Activated CD4-positive, alpha-beta memory T cell treated with anti-CD3 and anti-CD28 coated beads, Interleukin-2, amount 10 ng/mL, durations not matched to agents 7 days and 5 days (primary cell): ENCODE measurements at regions not wholly inside any gene's neighbourhood (a gene's known extent, or its start where the extent isn't known, plus 50 kb on each side); places are given as distances from the start of the nearest gene placed in this dataset.

Experiments
- CTCF ChIA-PET: fragments of 350-600 bp; sonication (Branson Sonifier 250); formaldehyde crosslinking; loops from one replicate; lab custom pipeline; 2021; ENCODE audit warnings: antibody characterized with exemption, inconsistent platforms; lab: Charles Lee
- POLR2A ChIA-PET: fragments of 350-600 bp; sonication (Branson Sonifier 250); formaldehyde crosslinking; loops from one replicate; lab custom pipeline; 2021; ENCODE audit warnings: antibody characterized with exemption; lab: Charles Lee
- DNase-seq: peaks from one replicate; pipeline ENCODE4 v3.0.0-alpha.2; 2020
- H3K27ac Mint-ChIP-seq: one replicate; pipeline ENCODE4 v1.8.0; 2021; ENCODE audit warnings: mild to moderate bottlenecking, mixed read lengths
- H3K27me3 Mint-ChIP-seq: one replicate; pipeline ENCODE4 v1.8.0; 2021; ENCODE audit warnings: mixed read lengths
- H3K36me3 Mint-ChIP-seq: one replicate; pipeline ENCODE4 v1.8.0; 2021; ENCODE audit warnings: low read depth, mixed read lengths
- H3K4me1 Mint-ChIP-seq: one replicate; pipeline ENCODE4 v1.8.0; 2021; ENCODE audit warnings: mixed read lengths
- H3K4me3 Mint-ChIP-seq: one replicate; pipeline ENCODE4 v1.8.0; 2021; ENCODE audit warnings: mild to moderate bottlenecking, mixed read lengths
- H3K9me3 Mint-ChIP-seq: one replicate; pipeline ENCODE4 v1.8.0; 2021; ENCODE audit warnings: mixed read lengths

DNA sequence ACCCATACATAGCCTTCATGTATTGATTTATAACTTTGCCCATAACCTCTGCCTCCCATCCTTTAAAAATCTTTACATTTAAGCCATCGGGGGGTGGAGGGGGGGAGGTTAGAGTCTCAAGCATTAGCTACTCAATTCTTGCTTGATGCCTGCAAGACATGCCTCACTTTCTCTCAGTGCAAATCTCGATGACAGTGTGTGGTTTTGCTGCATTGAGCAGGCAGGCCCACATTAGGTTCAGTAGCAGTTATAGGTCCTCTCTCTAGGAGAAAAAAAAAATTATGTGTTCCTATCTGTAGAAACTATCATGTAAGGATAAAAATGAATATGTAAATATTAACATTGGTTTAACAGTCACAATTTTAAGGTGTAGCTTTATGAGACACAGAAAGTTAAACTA, 314.0 kb upstream of the ANO3 start:
- no peaks in the 10 kb centered on the region for H3K9me3 Mint-ChIP-seq
- no peak overlapping the region for H3K27ac Mint-ChIP-seq
- no peaks in the 10 kb centered on the region for H3K36me3 Mint-ChIP-seq
- POLR2A ChIA-PET: no interaction called here
- H3K4me3 Mint-ChIP-seq: no peak overlapping the region
- H3K27me3 Mint-ChIP-seq: no peaks in the 10 kb centered on the region
- H3K4me1 Mint-ChIP-seq: no peaks in the 10 kb centered on the region
- DNase-seq: no peak
- CTCF ChIA-PET: no interaction called here

DNA sequence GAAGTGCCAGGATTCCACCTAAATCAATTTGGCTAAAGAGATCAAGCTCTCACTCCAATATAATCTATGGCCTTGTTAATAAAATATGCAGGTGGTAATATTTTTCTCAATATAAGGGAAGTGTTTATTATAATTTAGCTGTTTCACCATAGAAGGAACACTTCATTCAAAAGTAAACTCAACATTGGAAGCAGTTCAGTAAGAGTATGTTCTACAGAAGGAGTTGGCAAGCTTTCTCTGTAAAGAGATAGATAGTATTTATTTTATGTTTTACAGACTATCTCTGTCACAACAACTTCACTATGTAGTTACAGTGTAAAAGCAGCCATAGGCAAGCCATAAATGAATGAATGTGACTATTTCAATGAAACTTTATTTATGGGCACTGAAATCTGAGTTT, 313.6 kb upstream of the ANO3 start:
- H3K4me1 Mint-ChIP-seq: no peaks in the 10 kb centered on the region
- no peaks in the 10 kb centered on the region for H3K9me3 Mint-ChIP-seq
- POLR2A ChIA-PET: no interaction called here
- no peaks in the 10 kb centered on the region for H3K36me3 Mint-ChIP-seq
- CTCF ChIA-PET: no interaction called here
- H3K27ac Mint-ChIP-seq: no peak overlapping the region
- no peak overlapping the region for H3K4me3 Mint-ChIP-seq
- H3K27me3 Mint-ChIP-seq: no peaks in the 10 kb centered on the region
- no peak for DNase-seq

DNA sequence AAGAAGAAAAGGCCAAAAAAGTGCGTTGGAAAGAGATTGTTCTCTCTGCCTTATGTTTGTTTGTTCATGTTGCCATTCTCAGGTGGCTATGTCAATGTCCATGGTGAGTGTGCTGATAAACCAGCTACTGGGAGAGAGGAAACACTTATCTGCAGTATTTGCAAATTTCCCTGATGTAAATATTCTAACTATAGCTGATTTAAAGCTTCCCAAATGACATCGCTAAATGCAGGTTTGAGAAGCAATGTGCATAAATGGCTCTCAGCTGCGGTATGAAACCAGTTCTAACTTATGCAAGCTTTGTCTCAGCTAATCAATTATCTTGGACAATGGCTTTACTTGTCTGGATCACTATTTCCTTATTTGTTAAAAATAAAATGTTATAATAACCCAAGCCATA, 312.5 kb upstream of the ANO3 start:
- no peak overlapping the region for H3K4me3 Mint-ChIP-seq
- ChIA-PET CTCF (no interaction called here), POLR2A (no interaction called here)
- no peaks in the 10 kb centered on the region for H3K4me1 Mint-ChIP-seq
- peaks cover 1% of the 10 kb centered on the region for H3K9me3 Mint-ChIP-seq
- no peaks in the 10 kb centered on the region for H3K36me3 Mint-ChIP-seq
- no peak for DNase-seq
- no peak overlapping the region for H3K27ac Mint-ChIP-seq
- no peaks in the 10 kb centered on the region for H3K27me3 Mint-ChIP-seq

GRCh38 chr11:26021017-26021416, 310.9 kb upstream of the ANO3 start:
- ChIA-PET POLR2A (no interaction called here), CTCF (no interaction called here)
- peaks cover 2% of the 10 kb centered on the region for H3K9me3 Mint-ChIP-seq
- H3K4me3 Mint-ChIP-seq: no peak overlapping the region
- no peak for DNase-seq
- H3K36me3 Mint-ChIP-seq: no peaks in the 10 kb centered on the region
- H3K27me3 Mint-ChIP-seq: no peaks in the 10 kb centered on the region
- no peaks in the 10 kb centered on the region for H3K4me1 Mint-ChIP-seq
- H3K27ac Mint-ChIP-seq: no peak overlapping the region

GRCh38 chr11:26023057-26023456, 308.9 kb upstream of the ANO3 start:
- POLR2A ChIA-PET: no interaction called here
- no peak overlapping the region for H3K4me3 Mint-ChIP-seq
- H3K4me1 Mint-ChIP-seq: no peaks in the 10 kb centered on the region
- H3K27ac Mint-ChIP-seq: no peak overlapping the region
- DNase-seq: no peak
- no peaks in the 10 kb centered on the region for H3K36me3 Mint-ChIP-seq
- peaks cover 2% of the 10 kb centered on the region for H3K9me3 Mint-ChIP-seq
- H3K27me3 Mint-ChIP-seq: no peaks in the 10 kb centered on the region
- CTCF ChIA-PET: no interaction called here

DNA sequence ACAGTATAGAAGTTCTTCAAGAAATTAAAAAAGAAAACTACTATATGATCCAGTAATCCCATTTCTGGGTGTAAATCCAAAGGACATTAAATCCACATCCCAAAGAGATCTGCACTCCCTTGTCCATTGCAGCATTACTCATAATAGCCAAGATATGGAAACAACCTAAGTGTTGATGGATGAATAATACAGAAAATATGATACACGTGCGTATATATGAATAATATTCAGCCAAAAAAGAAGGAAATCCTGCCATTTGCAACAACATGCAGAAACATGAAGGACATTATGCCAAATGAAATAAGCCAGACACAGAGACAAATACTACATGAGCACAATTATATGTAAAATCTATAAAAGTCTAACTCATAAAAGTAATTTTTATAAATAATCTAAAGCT, 306.3 kb upstream of the ANO3 start:
- H3K36me3 Mint-ChIP-seq: no peaks in the 10 kb centered on the region
- ChIA-PET POLR2A (no interaction called here), CTCF (no interaction called here)
- no peak overlapping the region for H3K27ac Mint-ChIP-seq
- no peaks in the 10 kb centered on the region for H3K27me3 Mint-ChIP-seq
- peaks cover 5% of the 10 kb centered on the region for H3K9me3 Mint-ChIP-seq
- DNase-seq: no peak
- no peak overlapping the region for H3K4me3 Mint-ChIP-seq
- H3K4me1 Mint-ChIP-seq: no peaks in the 10 kb centered on the region

GRCh38 chr11:26026078-26026477, 305.9 kb upstream of the ANO3 start:
- H3K4me3 Mint-ChIP-seq: no peak overlapping the region
- POLR2A ChIA-PET: no interaction called here
- no peak for DNase-seq
- H3K27me3 Mint-ChIP-seq: no peaks in the 10 kb centered on the region
- no peaks in the 10 kb centered on the region for H3K36me3 Mint-ChIP-seq
- no peaks in the 10 kb centered on the region for H3K4me1 Mint-ChIP-seq
- CTCF ChIA-PET: no interaction called here
- H3K9me3 Mint-ChIP-seq: peaks cover 5% of the 10 kb centered on the region
- H3K27ac Mint-ChIP-seq: no peak overlapping the region

DNA sequence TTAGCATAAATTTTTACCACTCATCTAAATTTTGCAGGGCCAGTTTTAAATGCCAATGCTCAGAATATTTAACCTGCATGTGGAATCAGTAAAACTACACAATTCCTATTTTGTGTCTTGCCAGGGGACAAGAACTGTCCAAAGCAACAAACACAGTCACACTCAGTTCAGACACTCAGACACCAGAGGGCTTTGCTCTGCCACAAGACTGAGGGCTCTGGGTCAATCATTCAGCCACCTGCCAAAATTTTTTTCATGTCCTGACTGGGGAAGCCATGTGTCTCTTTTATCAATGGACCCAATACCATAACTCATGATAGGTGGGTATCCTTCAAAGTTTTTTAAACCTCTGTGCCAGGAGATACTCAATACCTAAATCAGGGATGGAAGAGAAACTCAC, 304.0 kb upstream of the ANO3 start:
- Mint-ChIP-seq H3K4me1 (no peaks in the 10 kb centered on the region), H3K27me3 (no peaks in the 10 kb centered on the region), H3K9me3 (peaks cover 5% of the 10 kb centered on the region), H3K36me3 (no peaks in the 10 kb centered on the region), H3K4me3 (no peak overlapping the region), H3K27ac (no peak overlapping the region)
- ChIA-PET POLR2A (no interaction called here), CTCF (no interaction called here)
- DNase-seq: no peak

DNA sequence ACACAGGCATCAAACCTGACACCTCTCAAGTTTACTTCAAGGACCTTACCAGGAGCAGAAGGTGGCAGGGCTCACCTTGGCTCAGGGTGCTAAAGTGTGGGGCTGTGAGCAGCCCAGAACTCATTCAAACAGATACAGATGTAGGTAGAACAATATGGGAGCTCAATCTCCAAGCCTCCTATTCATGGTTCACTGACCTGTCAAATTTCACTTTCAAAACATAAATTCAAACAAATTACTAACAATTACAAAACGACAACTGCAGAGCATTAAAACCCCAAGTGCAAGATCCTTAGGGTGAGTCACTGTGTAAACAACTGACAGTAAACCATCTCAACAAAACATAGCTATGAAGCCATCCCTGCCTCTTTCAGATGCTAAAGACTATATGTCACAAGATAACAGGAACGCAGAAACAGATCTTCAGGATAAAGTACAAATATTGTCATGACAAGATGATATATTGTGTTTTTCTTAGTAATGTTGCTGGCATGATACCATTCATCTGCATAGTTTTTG, 303.5 kb upstream of the ANO3 start:
- DNase-seq: no peak
- POLR2A ChIA-PET: no interaction called here
- Mint-ChIP-seq H3K27ac (no peak overlapping the region), H3K9me3 (peaks cover 5% of the 10 kb centered on the region), H3K36me3 (no peaks in the 10 kb centered on the region), H3K4me3 (no peak overlapping the region), H3K27me3 (no peaks in the 10 kb centered on the region), H3K4me1 (no peaks in the 10 kb centered on the region)
- CTCF ChIA-PET: no interaction called here

- CTCF ChIA-PET: no interaction called here
- DNase-seq: no peak
- Mint-ChIP-seq H3K27me3 (no peaks in the 10 kb centered on the region), H3K4me3 (no peak overlapping the region), H3K4me1 (no peaks in the 10 kb centered on the region), H3K36me3 (no peaks in the 10 kb centered on the region), H3K9me3 (peaks cover 7% of the 10 kb centered on the region), H3K27ac (no peak overlapping the region)
- POLR2A ChIA-PET: no interaction called here
Observed at GRCh38 chr11:26030399-26030798, 301.5 kb upstream of the ANO3 start.

DNA sequence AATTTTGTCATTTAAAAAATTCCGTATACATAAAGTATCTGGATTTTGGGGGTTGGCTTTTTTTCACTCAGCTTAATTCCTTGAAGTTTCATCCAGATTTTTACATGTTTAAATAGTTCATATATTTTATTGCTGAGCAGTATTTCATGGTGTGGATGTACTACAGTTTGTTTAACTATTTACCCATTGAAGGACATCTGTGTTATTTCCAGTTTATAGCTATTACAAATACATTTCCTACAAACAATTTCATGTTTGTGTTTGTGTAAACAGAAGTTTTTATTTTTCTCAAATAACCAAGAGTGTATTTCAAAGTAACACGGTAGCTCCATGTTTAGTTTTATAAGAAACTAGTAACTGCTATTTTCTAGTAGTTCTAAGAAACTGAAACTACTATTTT, 299.7 kb upstream of the ANO3 start:
- DNase-seq: no peak
- Mint-ChIP-seq H3K9me3 (peaks cover 7% of the 10 kb centered on the region), H3K36me3 (no peaks in the 10 kb centered on the region), H3K4me1 (no peaks in the 10 kb centered on the region), H3K27me3 (no peaks in the 10 kb centered on the region), H3K27ac (no peak overlapping the region), H3K4me3 (no peak overlapping the region)
- CTCF ChIA-PET: no interaction called here
- POLR2A ChIA-PET: no interaction called here

DNA sequence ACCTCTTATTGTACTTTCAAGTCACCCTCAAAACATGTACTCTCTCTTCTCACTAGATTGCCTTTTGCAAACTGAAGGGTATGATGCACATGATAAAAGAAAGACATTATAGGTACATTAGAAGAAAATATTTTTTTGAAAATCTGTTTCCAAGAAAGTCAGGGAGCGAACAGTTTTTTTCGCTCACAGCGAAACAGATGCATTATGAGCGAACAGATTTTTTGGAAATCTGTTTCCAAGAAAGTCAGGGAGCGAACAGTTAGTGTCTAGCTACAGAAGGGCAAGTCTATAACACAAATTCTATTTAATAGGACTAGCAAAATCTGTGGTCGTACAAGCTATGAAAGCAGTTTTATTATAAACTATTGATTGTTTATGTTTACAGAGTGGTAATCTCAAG, 296.2 kb upstream of the ANO3 start:
- ChIA-PET CTCF (no interaction called here), POLR2A (no interaction called here)
- Mint-ChIP-seq H3K9me3 (peaks cover 4% of the 10 kb centered on the region), H3K4me1 (no peaks in the 10 kb centered on the region), H3K27ac (no peak overlapping the region), H3K36me3 (no peaks in the 10 kb centered on the region), H3K27me3 (no peaks in the 10 kb centered on the region), H3K4me3 (no peak overlapping the region)
- DNase-seq: no peak

GRCh38 chr11:26037716-26038115, 294.2 kb upstream of the ANO3 start:
- H3K4me1 Mint-ChIP-seq: no peaks in the 10 kb centered on the region
- peaks cover 4% of the 10 kb centered on the region for H3K9me3 Mint-ChIP-seq
- POLR2A ChIA-PET: no interaction called here
- no peaks in the 10 kb centered on the region for H3K27me3 Mint-ChIP-seq
- H3K4me3 Mint-ChIP-seq: no peak overlapping the region
- no peak overlapping the region for H3K27ac Mint-ChIP-seq
- CTCF ChIA-PET: no interaction called here
- H3K36me3 Mint-ChIP-seq: no peaks in the 10 kb centered on the region
- DNase-seq: no peak

GRCh38 chr11:26040339-26040738, 291.6 kb upstream of the ANO3 start:
- Mint-ChIP-seq H3K4me1 (no peaks in the 10 kb centered on the region), H3K27ac (no peak overlapping the region), H3K36me3 (no peaks in the 10 kb centered on the region), H3K4me3 (no peak overlapping the region), H3K9me3 (no peaks in the 10 kb centered on the region), H3K27me3 (no peaks in the 10 kb centered on the region)
- no peak for DNase-seq
- ChIA-PET POLR2A (no interaction called here), CTCF (no interaction called here)

GRCh38 chr11:26042113-26042512, 289.8 kb upstream of the ANO3 start:
- Mint-ChIP-seq H3K4me3 (no peak overlapping the region), H3K27ac (no peak overlapping the region), H3K4me1 (no peaks in the 10 kb centered on the region), H3K36me3 (no peaks in the 10 kb centered on the region), H3K27me3 (no peaks in the 10 kb centered on the region), H3K9me3 (no peaks in the 10 kb centered on the region)
- ChIA-PET POLR2A (no interaction called here), CTCF (no interaction called here)
- no peak for DNase-seq
